ENCODE measurements at regions not wholly inside any gene's neighbourhood (a gene's known extent, or its start where the extent isn't known, plus 50 kb on each side); places are given as distances from the start of the nearest gene placed in this dataset.

- no peaks in the 10 kb centered on the region for H3K9me2 ChIP-seq (ENCODE audit: insufficient read depth)
- H3K27me3 ChIP-seq (ENCODE audit: insufficient read depth, low read length) = no peaks in the 10 kb centered on the region
- no TSS peak for BruUV-seq (replicated peaks)
- no peak overlapping the region for H2AFZ ChIP-seq (ENCODE audit: low read depth, low read length, poor library complexity, severe bottlenecking)
- intact Hi-C loops (cut with micrococcal nuclease) = no loop called here
- no peaks in the 10 kb centered on the region for H3K36me3 ChIP-seq (ENCODE audit: control insufficient read depth in 1 of 2, insufficient read depth in 2 of 2, low read length in 2 of 2)
- peaks cover 0 to 5% of the 10 kb centered on the region in 2 experiments; a peak in 2 of 4 replicates for H3K4me1 ChIP-seq (ENCODE audit: control insufficient read depth in 1 of 2, insufficient read depth in 2 of 2, low read length in 2 of 2)
- no peak overlapping the region for H3K27ac ChIP-seq (ENCODE audit: low read depth, low read length)
- TF ChIP-seq CTCF (IDR thresholded peaks at IDR 0.05 in 2 of 3, conservative IDR thresholded peaks at IDR 0.05 in 1 of 3; ENCODE audit: borderline replicate concordance in 1 of 3, insufficient read depth in 1 of 3, low read depth in 2 of 3, low read length in 2 of 3) (no peak), CBX3 (IDR thresholded peaks at IDR 0.05; ENCODE audit: low read depth) (no peak), MAX (IDR thresholded peaks at IDR 0.05) (no peak), SIN3A (IDR thresholded peaks at IDR 0.05; ENCODE audit: low read depth) (no peak), ATF3 (IDR thresholded peaks at IDR 0.05) (no peak), FOSL1 (IDR thresholded peaks at IDR 0.05; ENCODE audit: low read depth) (no peak), ZFX (IDR thresholded peaks at IDR 0.05) (no peak), ELF1 (IDR thresholded peaks at IDR 0.05; ENCODE audit: borderline replicate concordance, low read depth) (no peak), SP1 (IDR thresholded peaks at IDR 0.05; ENCODE audit: low read depth) (no peak), POLR2A (IDR thresholded peaks at IDR 0.05; ENCODE audit: borderline replicate concordance, extremely low read depth, insufficient read depth, insufficient read length) (no peak), ZNF274 (IDR thresholded peaks at IDR 0.05; ENCODE audit: low read depth, low read length) (no peak), TCF7L2 (IDR thresholded peaks at IDR 0.05; ENCODE audit: borderline replicate concordance, extremely low read depth, insufficient read depth, insufficient read length) (no peak), SRF (IDR thresholded peaks at IDR 0.05; ENCODE audit: low read depth) (no peak), EGR1 (IDR thresholded peaks at IDR 0.05; ENCODE audit: low read depth) (no peak), EZH2phosphoT487 (IDR thresholded peaks at IDR 0.05; ENCODE audit: borderline replicate concordance) (no peak)
- POLR2A ChIA-PET = no interaction called here
- RAD21 ChIA-PET (ENCODE audit: low non-redundant PET in 1 of 2, low total read pairs in 2 of 2, uncharacterized antibody in 2 of 2, unreplicated experiment in 2 of 2) = no interaction called here
- peaks cover 0 to 3% of the 10 kb centered on the region in 2 experiments; a peak in 1 of 4 replicates for H3K9me3 ChIP-seq (ENCODE audit: control insufficient read depth in 1 of 2, insufficient read depth in 1 of 2, low read depth in 1 of 2, low read length in 2 of 2)
- H4K20me1 ChIP-seq (ENCODE audit: insufficient read depth) = no peaks in the 10 kb centered on the region
- no peak overlapping the region for H3K4me2 ChIP-seq (ENCODE audit: low read length)
- DNase-seq (ENCODE audit: low read depth, low spot score) (no peak), ATAC-seq (no peak)
- no peak overlapping the region for H3K9ac ChIP-seq (ENCODE audit: low read length)
- no peaks in the 10 kb centered on the region for H3K79me2 ChIP-seq (ENCODE audit: insufficient read depth, low read length)
- CTCF ChIA-PET = no interaction called here
- no peak overlapping the region for H3K4me3 ChIP-seq (replicated peaks in 1 of 2; ENCODE audit: low read depth in 1 of 2, low read length in 2 of 2)
These were observed 105.1 kb downstream of the BCL2L11 start for GRCh38 chr2:111225856-111226255.

All from HCT116 (cell line).